ENCODE measurements at regions not wholly inside any gene's neighbourhood (a gene's known extent, or its start where the extent isn't known, plus 50 kb on each side); places are given as distances from the start of the nearest gene placed in this dataset.

DNA sequence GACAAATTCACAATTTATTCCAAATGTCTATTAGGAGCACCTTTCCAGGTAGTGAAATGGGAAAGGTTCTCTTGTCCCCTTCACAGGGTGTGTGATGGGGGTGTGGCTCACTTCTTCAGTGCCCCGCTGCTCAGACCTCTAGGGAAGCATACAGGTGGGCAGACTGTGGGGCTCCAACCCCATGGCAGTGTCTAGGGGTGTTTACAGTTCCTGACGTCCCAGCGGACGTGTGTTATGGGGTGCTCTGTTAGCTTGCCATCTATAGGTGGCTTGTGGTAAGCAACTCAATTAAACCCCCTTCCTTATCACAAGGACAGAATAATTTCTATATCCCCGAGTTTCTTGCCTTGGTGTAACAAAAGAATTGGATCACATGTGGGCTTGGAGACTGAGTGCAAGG lies 67.4 kb upstream of the SPINK5 start:
- TF ChIP-seq, protein P1, sequence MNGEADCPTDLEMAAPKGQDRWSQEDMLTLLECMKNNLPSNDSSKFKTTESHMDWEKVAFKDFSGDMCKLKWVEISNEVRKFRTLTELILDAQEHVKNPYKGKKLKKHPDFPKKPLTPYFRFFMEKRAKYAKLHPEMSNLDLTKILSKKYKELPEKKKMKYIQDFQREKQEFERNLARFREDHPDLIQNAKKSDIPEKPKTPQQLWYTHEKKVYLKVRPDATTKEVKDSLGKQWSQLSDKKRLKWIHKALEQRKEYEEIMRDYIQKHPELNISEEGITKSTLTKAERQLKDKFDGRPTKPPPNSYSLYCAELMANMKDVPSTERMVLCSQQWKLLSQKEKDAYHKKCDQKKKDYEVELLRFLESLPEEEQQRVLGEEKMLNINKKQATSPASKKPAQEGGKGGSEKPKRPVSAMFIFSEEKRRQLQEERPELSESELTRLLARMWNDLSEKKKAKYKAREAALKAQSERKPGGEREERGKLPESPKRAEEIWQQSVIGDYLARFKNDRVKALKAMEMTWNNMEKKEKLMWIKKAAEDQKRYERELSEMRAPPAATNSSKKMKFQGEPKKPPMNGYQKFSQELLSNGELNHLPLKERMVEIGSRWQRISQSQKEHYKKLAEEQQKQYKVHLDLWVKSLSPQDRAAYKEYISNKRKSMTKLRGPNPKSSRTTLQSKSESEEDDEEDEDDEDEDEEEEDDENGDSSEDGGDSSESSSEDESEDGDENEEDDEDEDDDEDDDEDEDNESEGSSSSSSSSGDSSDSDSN (IDR thresholded peaks at IDR 0.05; ENCODE audit: borderline replicate concordance in 1 of 2, low read depth in 2 of 2, low read length in 2 of 2): no peak
- TF ChIP-seq TAL1 (IDR thresholded peaks at IDR 0.05) (no peak), STAT5B (CRISPR knock-in tag; IDR thresholded peaks at IDR 0.05) (no peak), EP400 (IDR thresholded peaks at IDR 0.05) (no peak), ZNF589 (CRISPR knock-in tag; IDR thresholded peaks at IDR 0.05; ENCODE audit: low read depth) (no peak), ZNF77 (CRISPR knock-in tag; IDR thresholded peaks at IDR 0.05) (no peak), MTF1 (CRISPR knock-in tag; IDR thresholded peaks at IDR 0.05; ENCODE audit: borderline replicate concordance) (no peak), GATAD2A (IDR thresholded peaks at IDR 0.05) (no peak), ZBTB17 (CRISPR knock-in tag; IDR thresholded peaks at IDR 0.05) (no peak)
- TF ChIP-seq, protein P2, sequence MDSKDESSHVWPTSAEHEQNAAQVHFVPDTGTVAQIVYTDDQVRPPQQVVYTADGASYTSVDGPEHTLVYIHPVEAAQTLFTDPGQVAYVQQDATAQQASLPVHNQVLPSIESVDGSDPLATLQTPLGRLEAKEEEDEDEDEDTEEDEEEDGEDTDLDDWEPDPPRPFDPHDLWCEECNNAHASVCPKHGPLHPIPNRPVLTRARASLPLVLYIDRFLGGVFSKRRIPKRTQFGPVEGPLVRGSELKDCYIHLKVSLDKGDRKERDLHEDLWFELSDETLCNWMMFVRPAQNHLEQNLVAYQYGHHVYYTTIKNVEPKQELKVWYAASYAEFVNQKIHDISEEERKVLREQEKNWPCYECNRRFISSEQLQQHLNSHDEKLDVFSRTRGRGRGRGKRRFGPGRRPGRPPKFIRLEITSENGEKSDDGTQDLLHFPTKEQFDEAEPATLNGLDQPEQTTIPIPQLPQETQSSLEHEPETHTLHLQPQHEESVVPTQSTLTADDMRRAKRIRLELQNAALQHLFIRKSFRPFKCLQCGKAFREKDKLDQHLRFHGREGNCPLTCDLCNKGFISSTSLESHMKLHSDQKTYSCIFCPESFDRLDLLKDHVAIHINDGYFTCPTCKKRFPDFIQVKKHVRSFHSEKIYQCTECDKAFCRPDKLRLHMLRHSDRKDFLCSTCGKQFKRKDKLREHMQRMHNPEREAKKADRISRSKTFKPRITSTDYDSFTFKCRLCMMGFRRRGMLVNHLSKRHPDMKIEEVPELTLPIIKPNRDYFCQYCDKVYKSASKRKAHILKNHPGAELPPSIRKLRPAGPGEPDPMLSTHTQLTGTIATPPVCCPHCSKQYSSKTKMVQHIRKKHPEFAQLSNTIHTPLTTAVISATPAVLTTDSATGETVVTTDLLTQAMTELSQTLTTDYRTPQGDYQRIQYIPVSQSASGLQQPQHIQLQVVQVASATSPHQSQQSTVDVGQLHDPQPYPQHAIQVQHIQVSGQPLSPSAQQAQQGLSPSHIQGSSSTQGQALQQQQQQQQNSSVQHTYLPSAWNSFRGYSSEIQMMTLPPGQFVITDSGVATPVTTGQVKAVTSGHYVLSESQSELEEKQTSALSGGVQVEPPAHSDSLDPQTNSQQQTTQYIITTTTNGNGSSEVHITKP (IDR thresholded peaks at IDR 0.05; ENCODE audit: partially characterized antibody): no peak
- TF ChIP-seq, protein P3, sequence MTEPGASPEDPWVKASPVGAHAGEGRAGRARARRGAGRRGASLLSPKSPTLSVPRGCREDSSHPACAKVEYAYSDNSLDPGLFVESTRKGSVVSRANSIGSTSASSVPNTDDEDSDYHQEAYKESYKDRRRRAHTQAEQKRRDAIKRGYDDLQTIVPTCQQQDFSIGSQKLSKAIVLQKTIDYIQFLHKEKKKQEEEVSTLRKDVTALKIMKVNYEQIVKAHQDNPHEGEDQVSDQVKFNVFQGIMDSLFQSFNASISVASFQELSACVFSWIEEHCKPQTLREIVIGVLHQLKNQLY (CRISPR knock-in tag; conservative IDR thresholded peaks at IDR 0.05): no peak
- TF ChIP-seq, protein P4, sequence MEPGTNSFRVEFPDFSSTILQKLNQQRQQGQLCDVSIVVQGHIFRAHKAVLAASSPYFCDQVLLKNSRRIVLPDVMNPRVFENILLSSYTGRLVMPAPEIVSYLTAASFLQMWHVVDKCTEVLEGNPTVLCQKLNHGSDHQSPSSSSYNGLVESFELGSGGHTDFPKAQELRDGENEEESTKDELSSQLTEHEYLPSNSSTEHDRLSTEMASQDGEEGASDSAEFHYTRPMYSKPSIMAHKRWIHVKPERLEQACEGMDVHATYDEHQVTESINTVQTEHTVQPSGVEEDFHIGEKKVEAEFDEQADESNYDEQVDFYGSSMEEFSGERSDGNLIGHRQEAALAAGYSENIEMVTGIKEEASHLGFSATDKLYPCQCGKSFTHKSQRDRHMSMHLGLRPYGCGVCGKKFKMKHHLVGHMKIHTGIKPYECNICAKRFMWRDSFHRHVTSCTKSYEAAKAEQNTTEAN (CRISPR knock-in tag; IDR thresholded peaks at IDR 0.05): no peak
- TF ChIP-seq, protein P5, sequence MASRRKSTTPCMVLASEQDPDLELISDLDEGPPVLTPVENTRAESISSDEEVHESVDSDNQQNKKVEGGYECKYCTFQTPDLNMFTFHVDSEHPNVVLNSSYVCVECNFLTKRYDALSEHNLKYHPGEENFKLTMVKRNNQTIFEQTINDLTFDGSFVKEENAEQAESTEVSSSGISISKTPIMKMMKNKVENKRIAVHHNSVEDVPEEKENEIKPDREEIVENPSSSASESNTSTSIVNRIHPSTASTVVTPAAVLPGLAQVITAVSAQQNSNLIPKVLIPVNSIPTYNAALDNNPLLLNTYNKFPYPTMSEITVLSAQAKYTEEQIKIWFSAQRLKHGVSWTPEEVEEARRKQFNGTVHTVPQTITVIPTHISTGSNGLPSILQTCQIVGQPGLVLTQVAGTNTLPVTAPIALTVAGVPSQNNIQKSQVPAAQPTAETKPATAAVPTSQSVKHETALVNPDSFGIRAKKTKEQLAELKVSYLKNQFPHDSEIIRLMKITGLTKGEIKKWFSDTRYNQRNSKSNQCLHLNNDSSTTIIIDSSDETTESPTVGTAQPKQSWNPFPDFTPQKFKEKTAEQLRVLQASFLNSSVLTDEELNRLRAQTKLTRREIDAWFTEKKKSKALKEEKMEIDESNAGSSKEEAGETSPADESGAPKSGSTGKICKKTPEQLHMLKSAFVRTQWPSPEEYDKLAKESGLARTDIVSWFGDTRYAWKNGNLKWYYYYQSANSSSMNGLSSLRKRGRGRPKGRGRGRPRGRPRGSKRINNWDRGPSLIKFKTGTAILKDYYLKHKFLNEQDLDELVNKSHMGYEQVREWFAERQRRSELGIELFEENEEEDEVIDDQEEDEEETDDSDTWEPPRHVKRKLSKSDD (conservative IDR thresholded peaks at IDR 0.05; ENCODE audit: low read length): no peak
- POLR2A ChIA-PET: no interaction called here
- Histone ChIP-seq H3K9me3 (replicated peaks; ENCODE audit: control insufficient read depth, insufficient read depth, low read depth, low read length) (no peaks in the 10 kb centered on the region; the same call in 1 of the 2 replicates), H3K9me1 (ENCODE audit: control insufficient read depth, insufficient read depth, low read length) (no peaks in the 10 kb centered on the region), H3K36me3 (ENCODE audit: control insufficient read depth, insufficient read depth, low read length) (no peaks in the 10 kb centered on the region), H4K20me1 (replicated peaks; ENCODE audit: control insufficient read depth, insufficient read depth, low read length) (no peaks in the 10 kb centered on the region), H3K27me3 (ENCODE audit: control insufficient read depth in 2 of 2, insufficient read depth in 2 of 2, low read length in 2 of 2) (no peaks in the 10 kb centered on the region), H3K79me2 (ENCODE audit: control insufficient read depth, insufficient read depth, low read length) (no peaks in the 10 kb centered on the region), H3K9ac (ENCODE audit: insufficient read depth in 1 of 2, low read depth in 2 of 2, low read length in 2 of 2) (no peak overlapping the region), H3K4me3 (no peak overlapping the region), H3K27ac (ENCODE audit: extremely low read depth, low read depth, low read length) (no peak overlapping the region), H2AFZ (ENCODE audit: low read depth, low read length) (no peak overlapping the region), H3K4me1 (replicated peaks in 1 of 2; ENCODE audit: control insufficient read depth in 2 of 2, insufficient read depth in 2 of 2, low read length in 2 of 2) (no peaks in the 10 kb centered on the region), H3K4me2 (ENCODE audit: insufficient read depth, low read length) (no peak overlapping the region)
- 2% methylated on average over 5 of the region's 5 CpGs for WGBS (ENCODE audit: insufficient coverage, low coverage, missing lambda C conversion rate)
- no TSS peak for BruUV-seq (replicated peaks)
- in situ Hi-C loops (cut with MboI): no loop called here
- intact Hi-C loops (cut with micrococcal nuclease): no loop called here
- DNase-seq (ENCODE audit: extremely low read depth in 1 of 4, low spot score in 3 of 4) (no peak), ATAC-seq (no peak), FAIRE-seq (no peak)
- CTCF ChIA-PET (ENCODE audit: low intra/inter-chr PET ratio): no interaction called here

Data from K562 (cell line).